ENCODE measurements at regions not wholly inside any gene's neighbourhood (a gene's known extent, or its start where the extent isn't known, plus 50 kb on each side); places are given as distances from the start of the nearest gene placed in this dataset.

DNA sequence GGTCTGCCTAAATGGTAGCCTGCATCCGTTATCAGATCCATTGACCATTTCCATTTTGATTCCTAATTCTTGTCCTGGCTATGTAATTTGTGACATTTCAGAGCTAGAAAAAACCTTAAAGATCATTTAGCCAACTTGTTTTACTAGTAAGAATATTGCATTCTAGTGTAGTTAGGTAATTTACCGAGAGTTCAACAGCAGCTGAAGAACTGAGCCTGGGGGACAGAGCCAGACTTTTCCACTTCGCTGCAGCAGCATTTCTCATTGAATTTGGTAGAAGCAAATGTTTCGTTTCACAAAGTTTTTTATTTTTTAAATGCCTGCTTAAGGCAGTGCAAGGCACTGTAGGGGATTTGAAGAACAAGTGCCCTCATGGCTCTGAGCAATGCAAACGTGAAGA lies 59.2 kb upstream of the MARCHF10 start (continued):
- TF ChIP-seq ZNF512 (CRISPR knock-in tag; IDR thresholded peaks at IDR 0.05), result no peak
- TF ChIP-seq ZNF749 (CRISPR knock-in tag; IDR thresholded peaks at IDR 0.05; ENCODE audit: borderline replicate concordance), result no peak

DNA sequence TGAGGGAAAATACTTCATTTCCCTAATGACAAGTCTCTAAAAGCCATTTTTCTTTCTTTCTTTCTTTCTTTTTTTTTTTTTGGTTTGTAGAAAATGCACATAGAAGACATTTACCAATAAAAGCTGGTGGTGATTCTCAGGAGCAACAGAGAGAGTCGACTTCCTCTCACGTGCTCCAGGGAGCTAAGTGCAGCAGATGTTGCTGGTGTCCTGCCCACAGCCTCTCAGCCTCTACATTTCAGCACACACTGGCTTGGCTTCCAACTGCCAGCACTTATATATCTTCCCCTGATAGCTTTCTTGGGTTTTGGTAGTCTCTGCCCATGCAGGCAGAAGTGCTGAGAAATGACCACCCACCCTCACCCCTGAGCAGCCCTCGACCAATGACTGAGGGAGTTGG lies 58.4 kb upstream of the MARCHF10 start:
- Histone ChIP-seq H3K27me3 (ENCODE audit: control insufficient read depth in 1 of 2, insufficient read depth in 2 of 2, low read length in 2 of 2) (peaks cover 0 to 31% of the 10 kb centered on the region in 2 experiments; a peak in 4 of 5 replicates), H3K9me3 (ENCODE audit: low read length) (no peaks in the 10 kb centered on the region), H3K4me2 (ENCODE audit: low read depth, low read length) (no peak overlapping the region), H3K9ac (ENCODE audit: insufficient read depth, low read depth, low read length) (no peak overlapping the region), H3K79me2 (ENCODE audit: insufficient read depth, low read length) (no peaks in the 10 kb centered on the region), H3K4me3 (replicated peaks in 1 of 3; ENCODE audit: insufficient read depth in 1 of 3, low read depth in 2 of 3, low read length in 3 of 3) (no peak overlapping the region), H2AFZ (ENCODE audit: low read length) (no peak overlapping the region), H3K4me1 (ENCODE audit: insufficient read depth, low read length) (no peaks in the 10 kb centered on the region), H3K27ac (ENCODE audit: extremely low read length, insufficient read depth, low read length) (no peak overlapping the region), H3K36me3 (replicated peaks in 1 of 2; ENCODE audit: control insufficient read depth in 1 of 2, insufficient read depth in 2 of 2, low read length in 2 of 2) (no peaks in the 10 kb centered on the region), H4K20me1 (ENCODE audit: insufficient read depth, low read length) (no peaks in the 10 kb centered on the region)
- CTCF ChIA-PET (ENCODE audit: low intra/inter-chr PET ratio, low total read pairs), result no interaction called here
- WGBS (ENCODE audit: low lambda C conversion rate), result 2% methylated on average over 3 of the region's 3 CpGs
- TF ChIP-seq RNF219 (CRISPR knock-in tag; IDR thresholded peaks at IDR 0.05) (no peak), ZNF672 (CRISPR knock-in tag; IDR thresholded peaks at IDR 0.05) (no peak), ZSCAN29 (CRISPR knock-in tag; conservative IDR thresholded peaks at IDR 0.05) (no peak), ZNF251 (CRISPR knock-in tag; IDR thresholded peaks at IDR 0.05) (no peak), KMT2B (CRISPR knock-in tag; IDR thresholded peaks at IDR 0.05) (no peak), ZNF567 (CRISPR knock-in tag; IDR thresholded peaks at IDR 0.05; ENCODE audit: borderline replicate concordance) (no peak), TBP (CRISPR knock-in tag; IDR thresholded peaks at IDR 0.05) (no peak), TCF7L2 (IDR thresholded peaks at IDR 0.05; ENCODE audit: low read depth, low read length) (no peak)
- no TSS peak for BruUV-seq (replicated peaks)
- intact Hi-C loops (cut with micrococcal nuclease; ENCODE audit: unreplicated experiment), result no loop called here
- DNase-seq (ENCODE audit: low spot score), result no peak
- FAIRE-seq, result no peak
- POLR2A ChIA-PET, result no interaction called here
- in situ Hi-C loops (cut with HindIII; ENCODE audit: extremely low pct_ligation_motif_present, low pct_unique_long_range_greater_than_20kb), result no loop called here
- ATAC-seq, result no peak
